H9 (cell line): ENCODE measurements at regions not wholly inside any gene's neighbourhood (a gene's known extent, or its start where the extent isn't known, plus 50 kb on each side); places are given as distances from the start of the nearest gene placed in this dataset.

Experiments
- DNase-seq: peaks from one replicate; pipeline ENCODE4 v3.0.0-alpha.2; 2017
- H2AFZ ChIP-seq: one replicate; pipeline ENCODE4 v1.6.1; 2013; ENCODE audit warnings: mild to moderate bottlenecking, low read length, control low read depth, moderate library complexity
- H2AK5ac ChIP-seq: 2 replicates; pipeline ENCODE4 v1.6.1; 2013; ENCODE audit warnings: low read length, control low read depth, mixed read lengths; ENCODE audit not compliant: insufficient read length
- H2BK120ac ChIP-seq: one replicate; pipeline ENCODE4 v1.6.1; 2013; ENCODE audit warnings: low read depth, mild to moderate bottlenecking, low read length, control low read depth, inconsistent platforms; ENCODE audit not compliant: poor library complexity, severe bottlenecking
- H2BK12ac ChIP-seq: 2 replicates; pipeline ENCODE4 v1.6.1; 2013; ENCODE audit warnings: low read length, control low read depth, mixed read lengths, low read depth; ENCODE audit not compliant: insufficient read length
- H2BK15ac ChIP-seq: 2 replicates; pipeline ENCODE4 v1.6.1; 2013; ENCODE audit warnings: low read depth, low read length, control low read depth
- H2BK20ac ChIP-seq: one replicate; pipeline ENCODE4 v1.6.1; 2013; ENCODE audit warnings: low read depth, mild to moderate bottlenecking, low read length, control low read depth, inconsistent platforms; ENCODE audit not compliant: poor library complexity, severe bottlenecking
- H2BK5ac ChIP-seq: 2 replicates; pipeline ENCODE4 v1.6.1; 2013; ENCODE audit warnings: low read length, control low read depth, mixed read lengths; ENCODE audit not compliant: insufficient read length
- H3K14ac ChIP-seq: 2 replicates; pipeline ENCODE4 v1.6.1; 2013; ENCODE audit warnings: low read length, control low read depth; ENCODE audit not compliant: insufficient read depth
- H3K18ac ChIP-seq: 2 replicates; pipeline ENCODE4 v1.6.1; 2013; ENCODE audit warnings: low read depth, mild to moderate bottlenecking, mixed read lengths, low read length, control low read depth; ENCODE audit not compliant: insufficient read length
- H3K23ac ChIP-seq: 2 replicates; pipeline ENCODE4 v1.6.1; 2013; ENCODE audit warnings: low read length, control low read depth, mixed read lengths, low read depth; ENCODE audit not compliant: insufficient read length
- H3K23me2 ChIP-seq: 2 replicates; pipeline ENCODE4 v1.6.1; 2013; ENCODE audit warnings: low read depth, mild to moderate bottlenecking, mixed read lengths, low read length, control low read depth; ENCODE audit not compliant: insufficient read length, poor library complexity, severe bottlenecking
- H3K27ac ChIP-seq: 2 replicates; pipeline ENCODE4 v1.5.1; 2013; ENCODE audit warnings: low read length, control low read depth, mixed read lengths, low read depth; ENCODE audit not compliant: insufficient read length
- H3K27me3 ChIP-seq: 2 replicates; pipeline ENCODE4 v1.6.1; 2013; ENCODE audit warnings: low read length, control low read depth, inconsistent platforms; ENCODE audit not compliant: insufficient read depth
- H3K4ac ChIP-seq: 2 replicates; pipeline ENCODE4 v1.6.1; 2013; ENCODE audit warnings: low read depth, mild to moderate bottlenecking, control low read depth, inconsistent platforms, low read length, moderate library complexity
- H3K4me1 ChIP-seq: 2 replicates; pipeline ENCODE4 v1.6.1; 2013; ENCODE audit warnings: low read length, control low read depth, inconsistent platforms; ENCODE audit not compliant: insufficient read depth
- H3K4me2 ChIP-seq: 2 replicates; pipeline ENCODE4 v1.6.1; 2013; ENCODE audit warnings: low read length, control low read depth, mixed read lengths; ENCODE audit not compliant: insufficient read length, insufficient read depth
- H3K56ac ChIP-seq: 2 replicates; pipeline ENCODE4 v1.6.1; 2013; ENCODE audit warnings: low read depth, mild to moderate bottlenecking, mixed read lengths, low read length, control low read depth; ENCODE audit not compliant: insufficient read length
- H3K79me1 ChIP-seq: 2 replicates; pipeline ENCODE4 v1.6.1; 2013; ENCODE audit warnings: low read depth, mild to moderate bottlenecking, moderate library complexity, low read length, control low read depth, inconsistent platforms; ENCODE audit not compliant: insufficient read depth, poor library complexity, severe bottlenecking
- H3K79me2 ChIP-seq: 2 replicates; pipeline ENCODE4 v1.6.1; 2013; ENCODE audit warnings: low read length, control low read depth, inconsistent platforms; ENCODE audit not compliant: insufficient read depth
- H3K9ac ChIP-seq: 2 replicates; pipeline ENCODE4 v1.6.1; 2013; ENCODE audit warnings: low read length, control low read depth, mixed read lengths; ENCODE audit not compliant: insufficient read length; ENCODE audit errors: extremely low read depth
- H3K9me3 ChIP-seq: one replicate; pipeline ENCODE4 v1.6.1; 2013; ENCODE audit warnings: low read depth, low read length, inconsistent platforms; ENCODE audit not compliant: control insufficient read depth
- H3T11ph ChIP-seq: one replicate; pipeline ENCODE4 v1.6.1; 2013; ENCODE audit warnings: mild to moderate bottlenecking, low read length, control low read depth, inconsistent platforms
- H4K20me1 ChIP-seq: one replicate; pipeline ENCODE4 v1.6.1; 2013; ENCODE audit not compliant: control insufficient read depth, insufficient read length, insufficient read depth
- H4K5ac ChIP-seq: 2 replicates; pipeline ENCODE4 v1.6.1; 2013; ENCODE audit warnings: low read depth, mild to moderate bottlenecking, mixed read lengths, low read length, control low read depth; ENCODE audit not compliant: insufficient read length
- H4K8ac ChIP-seq: replicated peaks from 2 replicates; pipeline ENCODE4 v1.6.1; 2013; ENCODE audit warnings: low read length, control low read depth, mixed read lengths, low read depth; ENCODE audit not compliant: insufficient read length
- H4K91ac ChIP-seq: 2 replicates; pipeline ENCODE4 v1.6.1; 2013; ENCODE audit warnings: low read depth, mild to moderate bottlenecking, moderate library complexity, mixed read lengths, low read length, control low read depth; ENCODE audit not compliant: insufficient read length
- H3K27ac Mint-ChIP-seq, 3 experiments: 2 replicates in 2 of 3; 3 replicates in 1 of 3; pipeline ENCODE4 v1.8.0; 2020 to 2021; ENCODE audit warnings: mixed read lengths in 3 of 3, mild to moderate bottlenecking in 1 of 3, moderate library complexity in 1 of 3
- H3K27me3 Mint-ChIP-seq: 2 replicates; pipeline ENCODE4 v1.8.0; 2021; ENCODE audit warnings: low read depth, mild to moderate bottlenecking, moderate library complexity, mixed read lengths
- H3K36me3 Mint-ChIP-seq, 3 experiments: 2 replicates in 2 of 3; 3 replicates in 1 of 3; pipeline ENCODE4 v1.8.0; 2020 to 2021; ENCODE audit warnings: low read depth in 3 of 3, mixed read lengths in 3 of 3; ENCODE audit not compliant: insufficient read depth in 1 of 3
- H3K4me1 Mint-ChIP-seq, 2 experiments: 2 replicates each; pipeline ENCODE4 v1.8.0; 2020; ENCODE audit warnings: mixed read lengths in 2 of 2
- H3K4me3 Mint-ChIP-seq, 2 experiments: 2 replicates in 1 of 2; 3 replicates in 1 of 2; pipeline ENCODE4 v1.8.0; 2020 to 2021; ENCODE audit warnings: mild to moderate bottlenecking in 2 of 2, mixed read lengths in 2 of 2, moderate library complexity in 1 of 2
- H3K9me3 Mint-ChIP-seq, 2 experiments: 2 replicates in 1 of 2; 3 replicates in 1 of 2; pipeline ENCODE4 v1.8.0; 2020; ENCODE audit warnings: mild to moderate bottlenecking in 2 of 2, mixed read lengths in 2 of 2, moderate library complexity in 1 of 2
- CTCF ChIP-seq: fragments of 200-600 bp; sonication (generic); conservative IDR thresholded peaks from 3 replicates; pipeline ENCODE4 v1.8.0; 2021; ENCODE audit warnings: antibody characterized with exemption, mild to moderate bottlenecking
- WGBS: extraction: QIAGEN DNeasy Blood & Tissue Kit; methylation state at CpG from one replicate; pipeline ENCODE4 v1.1.7; 2013; ENCODE audit warnings: missing lambda C conversion rate, low lambda C conversion rate, mixed read lengths; ENCODE audit not compliant: insufficient read length; ENCODE audit errors: extremely low coverage; 5-methylcytosine and 5-hydroxymethylcytosine counted together

GRCh38 chr2:194999771-195000170, 657.3 kb upstream of the SLC39A10 start:
- H2AK5ac ChIP-seq = no peak overlapping the region
- no peak overlapping the region for H2BK15ac ChIP-seq
- no peaks in the 10 kb centered on the region for H3K79me2 ChIP-seq

More at GRCh38 chr2:194999771-195000170, 657.3 kb upstream of the SLC39A10 start:
- Histone ChIP-seq H2BK20ac (no peak overlapping the region), H2AFZ (no peak overlapping the region), H3T11ph (no peak overlapping the region), H3K23me2 (no peaks in the 10 kb centered on the region), H3K27ac (no peak overlapping the region), H4K8ac (no peak overlapping the region), H2BK120ac (no peak overlapping the region), H3K9ac (no peak overlapping the region), H4K5ac (no peak overlapping the region), H3K4ac (no peak overlapping the region), H3K79me1 (no peaks in the 10 kb centered on the region), H3K4me2 (no peak overlapping the region), H4K20me1 (no peaks in the 10 kb centered on the region), H3K27me3 (no peaks in the 10 kb centered on the region), H4K91ac (no peak overlapping the region), H2BK12ac (no peak overlapping the region), H3K4me1 (no peaks in the 10 kb centered on the region), H3K23ac (no peak overlapping the region), H2BK5ac (no peak overlapping the region), H3K56ac (no peak overlapping the region), H3K18ac (no peak overlapping the region), H3K14ac (no peak overlapping the region), H3K9me3 (no peaks in the 10 kb centered on the region)
- no peaks in the 10 kb centered on the region for H3K4me1 Mint-ChIP-seq
- no CpG with 5 or more reads among the region's 4 CpGs for WGBS
- no peak for TF ChIP-seq CTCF
- H3K4me3 Mint-ChIP-seq = no peak overlapping the region
- H3K27me3 Mint-ChIP-seq = no peaks in the 10 kb centered on the region
- H3K27ac Mint-ChIP-seq = no peak overlapping the region
- H3K9me3 Mint-ChIP-seq = no peaks in the 10 kb centered on the region
- H3K36me3 Mint-ChIP-seq = no peaks in the 10 kb centered on the region
- DNase-seq = no peak
